Islet of Langerhans (tissue), 1 donor: ENCODE measurements at regions not wholly inside any gene's neighbourhood (a gene's known extent, or its start where the extent isn't known, plus 50 kb on each side); places are given as distances from the start of the nearest gene placed in this dataset.

Experiments used
- FAIRE-seq: peaks from one replicate; lab custom pipeline; 2011; peaks lifted over from hg19 to GRCh38; lab: Jason Lieb, UNC

DNA sequence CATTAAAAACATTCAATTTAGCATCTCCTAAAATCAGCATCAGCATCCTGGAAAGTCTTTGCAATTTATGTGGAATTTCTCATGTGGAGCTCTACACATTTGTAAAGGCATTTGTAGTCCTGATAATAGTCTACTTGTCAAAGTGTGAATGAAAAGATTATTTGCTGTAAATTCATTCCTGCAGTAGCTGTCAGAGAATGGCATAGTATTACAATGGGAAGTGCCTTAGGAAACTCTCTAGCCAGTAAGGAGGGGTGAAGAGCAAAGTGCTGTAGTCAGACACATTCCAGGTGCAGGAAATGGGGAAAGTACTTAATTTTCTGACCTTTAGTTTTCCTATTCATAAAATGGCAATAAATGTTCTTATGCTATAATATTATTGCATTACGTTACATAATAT lies 627.9 kb downstream of the KCTD16 start:
- FAIRE-seq = no peak

- FAIRE-seq = no peak
Measured at GRCh38 chr5:144794922-144795321, 624.2 kb downstream of the KCTD16 start.

DNA sequence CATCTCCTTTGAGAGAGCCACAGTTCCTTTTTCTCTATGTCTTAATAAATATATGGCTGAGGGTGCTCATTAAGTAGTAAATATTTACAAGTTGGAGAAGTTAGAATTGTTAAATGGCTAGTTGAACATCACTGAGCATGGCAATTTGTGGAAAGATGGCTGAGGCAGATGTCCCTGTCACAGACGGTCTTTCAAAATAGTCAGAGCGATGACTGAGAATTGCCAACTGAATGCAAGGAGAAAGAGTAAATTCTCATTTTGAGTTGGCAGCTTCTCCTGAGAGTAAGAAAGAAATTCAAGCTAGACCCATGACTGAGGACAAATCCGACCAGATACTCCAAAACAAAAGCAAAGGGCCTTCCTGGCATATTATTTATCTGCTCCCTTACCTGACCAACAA lies 617.9 kb downstream of the KCTD16 start:
- FAIRE-seq = no peak

GRCh38 chr5:144788046-144788445 lies 617.4 kb downstream of the KCTD16 start:
- no peak for FAIRE-seq

GRCh38 chr5:144779368-144779767 lies 608.7 kb downstream of the KCTD16 start:
- FAIRE-seq = no peak

GRCh38 chr5:144778561-144778960 lies 607.9 kb downstream of the KCTD16 start:
- FAIRE-seq = no peak

- FAIRE-seq = no peak
Measured at GRCh38 chr5:144774197-144774596, 603.5 kb downstream of the KCTD16 start.

GRCh38 chr5:144773628-144774027 lies 603.0 kb downstream of the KCTD16 start:
- no peak for FAIRE-seq

GRCh38 chr5:144771802-144772201 lies 601.1 kb downstream of the KCTD16 start:
- no peak for FAIRE-seq

- FAIRE-seq = no peak
Measured at GRCh38 chr5:144742361-144742760, 571.7 kb downstream of the KCTD16 start.

DNA sequence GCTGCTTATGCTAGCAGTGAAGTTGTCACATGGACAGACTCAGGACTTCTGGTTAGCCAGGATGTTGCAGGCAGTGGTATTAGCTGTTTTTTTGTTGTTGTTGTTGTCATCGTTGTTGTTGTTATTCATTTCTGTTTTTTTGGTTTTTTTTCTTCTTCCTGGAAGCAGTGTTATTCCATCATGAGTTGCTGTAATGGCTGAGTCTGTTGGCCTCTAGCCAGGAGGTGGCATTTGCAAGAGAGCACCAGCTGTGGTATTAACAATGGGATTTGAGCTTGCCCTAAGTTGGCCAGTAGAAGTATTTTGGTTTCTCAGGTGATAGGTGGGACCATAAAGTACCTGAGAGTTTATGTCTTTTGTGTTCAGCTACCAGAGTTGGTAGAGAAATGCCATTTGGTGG lies 561.1 kb downstream of the KCTD16 start:
- FAIRE-seq = no peak

GRCh38 chr5:144712090-144712489 lies 541.4 kb downstream of the KCTD16 start:
- no peak for FAIRE-seq

DNA sequence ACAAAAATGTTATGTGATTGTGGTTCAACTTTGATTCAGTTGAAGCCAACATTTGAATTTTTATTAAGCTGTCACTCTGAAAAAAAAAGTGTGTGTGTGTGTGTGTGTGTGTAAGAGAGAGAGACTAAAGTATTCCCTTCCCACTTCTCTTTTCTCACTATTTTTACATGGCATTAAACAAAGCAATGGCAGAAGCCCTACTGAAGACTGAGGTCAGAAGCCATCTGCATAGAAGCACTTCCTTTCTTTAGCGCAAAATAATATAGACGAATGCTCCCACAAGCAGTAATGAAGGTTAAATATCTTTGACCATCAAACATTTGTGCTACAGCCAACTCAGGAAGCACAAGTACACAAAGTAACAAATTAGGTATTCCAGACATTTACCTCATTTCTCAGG lies 540.5 kb downstream of the KCTD16 start:
- no peak for FAIRE-seq

- FAIRE-seq = no peak
Measured at GRCh38 chr5:144710637-144711036, 540.0 kb downstream of the KCTD16 start.

- FAIRE-seq = no peak
Measured at GRCh38 chr5:144703776-144704175, 533.1 kb downstream of the KCTD16 start.

GRCh38 chr5:144698484-144698883 lies 527.8 kb downstream of the KCTD16 start:
- FAIRE-seq = no peak

DNA sequence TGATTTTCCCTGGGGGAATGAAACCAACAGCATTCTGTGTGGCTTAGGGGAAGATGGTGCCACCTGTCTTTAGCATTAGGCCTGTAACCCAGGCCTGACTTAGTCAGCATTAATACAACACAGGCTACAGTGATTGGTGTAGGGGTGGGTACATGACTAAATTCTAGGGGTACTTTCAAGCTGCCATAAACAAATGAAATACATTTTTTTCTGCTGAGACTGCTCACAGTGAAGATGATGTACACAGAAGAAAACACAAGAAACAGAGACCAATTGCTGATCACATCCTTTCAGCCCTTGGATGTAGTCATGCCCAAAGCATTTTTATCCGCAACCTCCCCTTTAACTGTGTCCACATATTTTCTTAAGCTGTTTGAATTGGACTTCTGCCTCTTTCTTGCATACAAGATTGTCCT lies 527.2 kb downstream of the KCTD16 start:
- FAIRE-seq = no peak

- no peak for FAIRE-seq
Measured at GRCh38 chr5:144691936-144692335, 521.3 kb downstream of the KCTD16 start.

- FAIRE-seq = no peak
Measured at GRCh38 chr5:144684899-144685298, 514.2 kb downstream of the KCTD16 start.

- FAIRE-seq = no peak
Measured at GRCh38 chr5:144680711-144681110, 510.0 kb downstream of the KCTD16 start.

GRCh38 chr5:144671066-144671465 lies 500.4 kb downstream of the KCTD16 start:
- FAIRE-seq = no peak

GRCh38 chr5:144659634-144660227 lies 489.1 kb downstream of the KCTD16 start:
- no peak for FAIRE-seq

GRCh38 chr5:144644317-144644716 lies 473.6 kb downstream of the KCTD16 start:
- no peak for FAIRE-seq

- FAIRE-seq = no peak
Measured at GRCh38 chr5:144638787-144639186, 468.1 kb downstream of the KCTD16 start.

DNA sequence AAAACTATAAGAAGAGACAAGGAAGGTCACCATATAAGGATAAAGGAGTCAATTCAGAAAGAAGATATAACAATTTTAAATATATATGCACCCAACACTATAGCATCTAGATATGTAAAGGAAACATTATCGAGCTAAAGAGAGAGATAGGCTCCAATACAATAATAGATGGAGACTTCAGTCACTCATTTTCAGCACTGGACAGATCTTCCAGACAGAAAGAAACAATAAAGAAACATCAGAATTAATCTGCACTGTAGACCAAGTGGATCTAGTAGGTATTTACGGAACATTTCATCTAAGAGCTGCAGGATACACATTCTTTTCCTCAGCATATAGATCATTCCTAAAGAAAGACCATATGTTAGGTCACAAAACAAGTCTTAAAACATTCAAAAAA lies 463.5 kb downstream of the KCTD16 start:
- no peak for FAIRE-seq
